Neuron (in vitro differentiated cells): ENCODE measurements at regions not wholly inside any gene's neighbourhood (a gene's known extent, or its start where the extent isn't known, plus 50 kb on each side); places are given as distances from the start of the nearest gene placed in this dataset.

Experiments used
- H2AFZ ChIP-seq: one replicate; pipeline ENCODE4 v1.6.1; 2013; ENCODE audit warnings: low read depth, mild to moderate bottlenecking, inconsistent platforms, low read length, moderate library complexity
- H3K27me3 ChIP-seq: one replicate; pipeline ENCODE4 v1.6.1; 2013; ENCODE audit warnings: low read length; ENCODE audit not compliant: insufficient read depth
- H3K36me3 ChIP-seq: one replicate; pipeline ENCODE4 v1.6.1; 2013; ENCODE audit warnings: low read length; ENCODE audit not compliant: insufficient read depth
- H3K4me1 ChIP-seq: one replicate; pipeline ENCODE4 v1.6.1; 2013; ENCODE audit warnings: low read length; ENCODE audit not compliant: insufficient read depth
- H3K4me3 ChIP-seq: 2 replicates; pipeline ENCODE4 v1.5.1; 2013; ENCODE audit warnings: mild to moderate bottlenecking, low read length, moderate library complexity
- H3K9me3 ChIP-seq: one replicate; pipeline ENCODE4 v1.6.1; 2013; ENCODE audit warnings: low read length

DNA sequence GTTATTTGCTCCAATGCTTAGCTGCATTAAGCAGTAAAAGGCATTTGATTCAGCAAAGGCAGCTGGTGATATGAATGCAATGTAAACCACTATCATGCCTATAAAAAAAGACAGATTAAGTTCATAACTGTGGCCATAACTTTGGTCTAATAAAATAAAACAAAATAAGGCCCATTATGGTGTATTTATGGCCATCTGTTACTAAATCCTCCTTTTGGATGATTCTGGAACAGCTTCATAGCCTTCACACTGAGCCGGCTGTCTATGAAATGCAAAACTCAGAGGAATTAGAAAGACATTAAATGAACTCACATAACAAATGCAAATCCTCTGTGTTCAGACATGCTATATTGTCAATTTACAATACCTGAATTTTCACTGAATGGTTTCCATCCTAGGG is 223.7 kb upstream of the FAT4 start:
- Histone ChIP-seq H3K9me3 (no peaks in the 10 kb centered on the region), H3K4me3 (no peak overlapping the region)

DNA sequence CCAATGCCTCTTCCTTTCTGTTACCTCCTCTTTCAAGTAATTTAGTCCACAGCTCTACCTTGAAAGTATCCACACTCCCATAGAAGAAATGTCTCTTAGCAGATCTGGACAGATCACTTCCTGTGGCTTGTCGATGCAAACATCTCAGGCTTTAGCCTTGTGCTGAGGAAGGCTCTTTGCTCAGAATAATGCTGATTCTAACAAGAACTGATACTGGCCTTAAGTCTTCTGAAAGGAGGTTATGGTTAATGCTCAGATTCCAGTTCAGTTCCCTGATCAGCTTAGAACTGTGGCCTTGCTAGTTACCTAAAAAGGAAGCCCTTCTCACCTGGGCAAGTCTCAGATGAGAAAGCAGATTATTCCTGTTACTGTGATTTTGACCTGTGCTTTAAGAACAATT is 230.1 kb upstream of the FAT4 start:
- no peak overlapping the region for H2AFZ ChIP-seq
- H3K4me1 ChIP-seq, result no peaks in the 10 kb centered on the region
- H3K36me3 ChIP-seq, result no peaks in the 10 kb centered on the region
- H3K4me3 ChIP-seq, result no peak overlapping the region
- no peaks in the 10 kb centered on the region for H3K27me3 ChIP-seq
- no peaks in the 10 kb centered on the region for H3K9me3 ChIP-seq

More for the DNA sequence above, 223.7 kb upstream of the FAT4 start:
- no peaks in the 10 kb centered on the region for H3K27me3 ChIP-seq
- peak overlapping the region; percentile 28 for H2AFZ ChIP-seq
- H3K4me1 ChIP-seq, result no peaks in the 10 kb centered on the region
- no peaks in the 10 kb centered on the region for H3K36me3 ChIP-seq

DNA sequence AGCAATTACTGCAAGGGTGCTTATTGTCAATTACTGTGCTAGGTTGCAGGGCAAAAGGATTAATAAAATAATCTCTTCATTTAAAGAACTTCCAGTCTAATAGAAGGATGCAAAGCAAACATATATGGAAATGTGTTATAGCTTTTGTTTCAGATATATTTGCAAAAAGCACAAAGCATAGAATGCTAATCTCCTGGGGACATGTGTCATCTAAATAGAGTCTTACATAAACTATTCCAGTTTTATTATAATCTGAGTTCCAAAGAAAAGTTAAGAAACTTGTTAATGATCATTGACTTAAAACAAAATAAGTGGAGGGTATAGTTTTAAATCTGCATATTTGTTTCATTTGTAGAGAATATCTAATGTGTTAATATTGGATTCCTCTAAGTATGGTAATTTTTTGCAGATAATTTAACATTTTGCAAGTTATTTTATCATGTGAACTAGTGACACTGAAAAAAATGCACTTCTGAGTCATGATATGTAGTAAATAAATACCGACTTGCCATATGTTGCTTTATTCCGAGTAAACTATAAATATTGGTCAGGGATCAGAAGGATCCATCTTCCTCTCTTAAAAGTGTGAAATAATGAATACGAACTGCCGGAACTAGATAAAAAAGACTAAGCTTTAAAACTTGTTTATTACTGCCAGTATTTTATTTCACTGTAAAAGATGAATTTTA is 231.9 kb upstream of the FAT4 start:
- Histone ChIP-seq H2AFZ (no peak overlapping the region), H3K9me3 (no peaks in the 10 kb centered on the region), H3K36me3 (no peaks in the 10 kb centered on the region), H3K27me3 (no peaks in the 10 kb centered on the region), H3K4me3 (no peak overlapping the region), H3K4me1 (no peaks in the 10 kb centered on the region)

DNA sequence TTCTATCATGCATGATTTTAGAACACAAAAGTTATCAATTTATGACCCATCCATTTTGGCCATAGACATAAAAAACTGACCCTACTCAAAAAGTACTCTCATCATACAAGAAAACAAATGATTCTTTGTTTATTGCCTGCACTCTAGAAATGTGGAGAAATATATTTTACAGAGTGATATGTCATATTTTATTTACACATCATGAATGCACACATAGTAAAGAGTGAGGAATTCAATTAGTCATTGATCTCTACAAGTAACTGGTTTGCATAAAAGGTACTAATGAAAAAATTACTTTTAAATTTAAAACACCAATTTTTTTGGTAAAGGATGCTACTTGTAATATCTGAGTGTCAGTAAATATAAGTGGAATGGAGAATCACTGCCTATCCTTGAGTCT is 242.5 kb upstream of the FAT4 start:
- no peak overlapping the region for H3K4me3 ChIP-seq
- no peaks in the 10 kb centered on the region for H3K36me3 ChIP-seq
- H2AFZ ChIP-seq, result no peak overlapping the region
- H3K4me1 ChIP-seq, result peaks cover 3% of the 10 kb centered on the region
- no peaks in the 10 kb centered on the region for H3K27me3 ChIP-seq
- no peaks in the 10 kb centered on the region for H3K9me3 ChIP-seq

DNA sequence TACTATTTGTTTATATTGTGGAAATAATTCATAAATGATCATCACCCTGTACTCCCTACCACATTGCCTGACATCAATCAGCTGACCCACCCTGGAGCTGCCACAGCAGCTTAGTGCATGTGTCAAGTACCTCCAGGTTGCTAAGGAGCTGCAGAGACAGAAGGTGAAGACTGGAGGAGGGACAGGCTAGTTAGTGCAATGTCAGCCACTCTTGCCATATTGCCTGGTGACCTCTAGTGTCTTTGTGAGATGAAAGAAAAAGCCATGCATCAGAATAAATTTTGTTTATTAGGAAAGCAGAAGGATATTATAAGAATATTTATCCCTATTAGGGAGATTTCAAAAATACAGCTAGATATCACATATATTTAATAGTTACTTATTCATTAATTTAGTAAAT is 243.9 kb upstream of the FAT4 start:
- no peaks in the 10 kb centered on the region for H3K36me3 ChIP-seq
- no peaks in the 10 kb centered on the region for H3K27me3 ChIP-seq
- no peak overlapping the region for H3K4me3 ChIP-seq
- peaks cover 3% of the 10 kb centered on the region for H3K4me1 ChIP-seq
- H2AFZ ChIP-seq, result no peak overlapping the region
- no peaks in the 10 kb centered on the region for H3K9me3 ChIP-seq

DNA sequence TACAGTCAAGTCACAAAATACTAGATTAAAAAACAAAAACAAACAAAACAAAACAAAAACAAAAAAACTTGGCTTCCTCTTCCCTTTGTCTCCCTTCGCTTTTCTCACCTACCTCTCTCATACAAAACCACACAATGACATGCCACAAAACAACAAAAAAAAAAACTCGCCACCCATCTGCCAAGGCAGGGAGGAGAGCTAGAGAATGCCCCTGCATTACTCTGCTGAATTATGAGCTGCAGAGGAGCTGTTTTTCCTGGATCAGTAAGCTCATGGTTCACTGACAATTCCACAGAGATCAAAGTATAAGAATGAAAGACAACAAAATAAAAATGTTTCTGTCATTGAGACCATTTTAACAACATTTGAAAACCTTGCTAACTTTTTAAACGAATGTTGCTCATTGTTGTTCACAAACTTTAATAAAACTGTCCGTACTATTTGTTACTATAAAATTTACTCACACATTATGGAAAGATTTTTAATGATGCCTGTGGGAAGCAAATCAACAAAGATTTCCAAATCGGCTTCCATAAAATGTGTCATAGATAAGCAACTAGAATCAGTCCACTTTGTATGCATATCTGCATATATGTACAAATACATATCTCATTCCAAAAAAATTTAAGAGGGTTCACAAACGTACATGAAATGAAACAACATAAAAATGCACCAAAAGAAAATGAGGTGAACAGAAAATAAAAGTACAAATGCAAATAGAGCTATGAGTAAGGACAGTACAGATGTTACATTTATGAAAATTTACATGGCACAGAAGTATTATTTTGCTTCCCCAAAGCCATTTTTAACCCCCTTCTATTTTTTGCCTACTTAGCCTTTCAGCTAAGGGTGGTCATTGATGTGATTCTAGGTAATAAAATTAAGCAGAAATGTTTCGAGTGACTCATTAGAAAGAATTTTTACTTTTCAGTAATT is 252.4 kb upstream of the FAT4 start:
- H2AFZ ChIP-seq, result no peak overlapping the region
- no peak overlapping the region for H3K4me3 ChIP-seq
- no peaks in the 10 kb centered on the region for H3K9me3 ChIP-seq
- peaks cover 3% of the 10 kb centered on the region for H3K4me1 ChIP-seq
- no peaks in the 10 kb centered on the region for H3K36me3 ChIP-seq
- H3K27me3 ChIP-seq, result no peaks in the 10 kb centered on the region

DNA sequence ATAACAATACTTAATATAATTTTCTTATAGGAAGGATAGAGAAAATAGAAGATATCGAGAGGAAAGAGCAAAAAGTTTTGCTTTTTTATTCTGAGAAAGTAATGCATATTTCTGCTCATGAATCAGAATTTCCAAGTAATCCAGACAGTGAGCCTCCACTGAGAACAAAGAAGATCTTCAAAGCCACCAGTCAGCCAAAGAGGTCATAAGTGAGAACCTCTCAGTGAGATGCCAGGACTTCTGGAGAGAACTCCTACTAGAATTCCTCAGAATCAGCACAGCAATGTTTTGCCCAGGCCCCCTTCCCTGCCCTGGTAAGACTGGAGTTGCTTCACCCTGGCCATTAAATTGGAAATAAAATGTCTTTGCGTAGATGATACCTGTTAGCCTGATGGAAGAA is 254.4 kb upstream of the FAT4 start:
- H3K4me1 ChIP-seq, result peaks cover 3% of the 10 kb centered on the region
- H3K27me3 ChIP-seq, result no peaks in the 10 kb centered on the region
- H3K36me3 ChIP-seq, result no peaks in the 10 kb centered on the region
- no peaks in the 10 kb centered on the region for H3K9me3 ChIP-seq
- no peak overlapping the region for H3K4me3 ChIP-seq
- H2AFZ ChIP-seq, result no peak overlapping the region

DNA sequence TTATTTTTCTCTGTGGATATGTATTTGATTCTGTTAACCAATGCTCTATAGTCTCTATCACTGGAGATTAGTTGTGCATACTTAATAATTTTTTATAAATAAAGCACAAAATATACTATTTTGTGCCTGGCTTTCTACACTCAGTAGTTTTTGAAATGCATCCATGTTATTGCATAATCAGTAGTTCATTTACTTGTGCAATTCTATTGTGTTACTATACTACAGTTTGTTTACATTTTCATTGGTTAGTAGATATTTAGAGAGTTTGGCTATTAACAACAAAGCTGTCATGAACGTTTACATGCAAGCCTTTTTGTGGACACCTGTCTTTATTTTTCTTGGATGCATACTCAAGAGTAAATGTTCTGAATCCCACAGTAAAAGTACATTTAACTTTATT is 265.0 kb upstream of the FAT4 start:
- no peak overlapping the region for H3K4me3 ChIP-seq
- no peaks in the 10 kb centered on the region for H3K4me1 ChIP-seq
- H3K36me3 ChIP-seq, result no peaks in the 10 kb centered on the region
- no peaks in the 10 kb centered on the region for H3K9me3 ChIP-seq
- no peaks in the 10 kb centered on the region for H3K27me3 ChIP-seq
- no peak overlapping the region for H2AFZ ChIP-seq

DNA sequence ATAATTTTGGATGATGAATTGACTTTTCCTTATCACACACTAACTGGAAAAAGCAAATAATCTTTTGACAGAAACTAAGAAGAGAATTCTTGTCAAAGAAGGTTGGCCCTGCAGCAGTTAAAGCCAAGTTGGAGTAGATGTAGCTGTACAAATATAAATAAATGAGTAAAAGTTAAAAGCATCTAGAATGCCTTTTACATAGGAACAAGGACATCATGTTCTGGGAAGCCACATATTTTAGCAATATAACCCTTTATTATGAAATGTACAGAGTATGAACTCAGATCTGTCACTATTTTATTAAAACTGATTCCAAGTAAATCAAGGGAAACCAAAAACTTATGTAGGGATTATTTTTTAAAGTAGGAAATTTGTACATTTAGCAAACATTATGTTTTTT is 269.4 kb upstream of the FAT4 start:
- Histone ChIP-seq H3K27me3 (no peaks in the 10 kb centered on the region), H3K4me3 (no peak overlapping the region), H2AFZ (no peak overlapping the region), H3K36me3 (no peaks in the 10 kb centered on the region), H3K9me3 (no peaks in the 10 kb centered on the region), H3K4me1 (peaks cover 12% of the 10 kb centered on the region)

DNA sequence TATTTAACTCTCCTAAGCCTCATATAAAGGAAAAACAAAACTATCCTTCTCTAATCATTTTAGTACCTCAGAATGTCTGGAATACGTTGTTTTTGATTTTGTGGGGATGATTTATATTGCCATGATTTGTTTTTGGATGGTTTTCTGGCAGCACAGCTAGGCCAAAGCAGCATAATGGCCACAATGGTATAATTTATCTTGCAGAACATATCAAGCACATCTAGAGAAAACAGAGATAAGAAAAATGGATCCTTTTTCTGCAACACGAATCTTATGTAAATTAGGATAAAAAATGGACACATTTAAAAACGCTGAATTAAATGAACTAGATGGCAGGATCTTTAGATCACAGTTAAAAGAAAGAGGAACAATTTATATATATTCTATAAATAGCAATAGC is 269.9 kb upstream of the FAT4 start:
- H2AFZ ChIP-seq, result no peak overlapping the region
- H3K9me3 ChIP-seq, result no peaks in the 10 kb centered on the region
- H3K27me3 ChIP-seq, result no peaks in the 10 kb centered on the region
- H3K36me3 ChIP-seq, result no peaks in the 10 kb centered on the region
- peaks cover 12% of the 10 kb centered on the region for H3K4me1 ChIP-seq
- no peak overlapping the region for H3K4me3 ChIP-seq

DNA sequence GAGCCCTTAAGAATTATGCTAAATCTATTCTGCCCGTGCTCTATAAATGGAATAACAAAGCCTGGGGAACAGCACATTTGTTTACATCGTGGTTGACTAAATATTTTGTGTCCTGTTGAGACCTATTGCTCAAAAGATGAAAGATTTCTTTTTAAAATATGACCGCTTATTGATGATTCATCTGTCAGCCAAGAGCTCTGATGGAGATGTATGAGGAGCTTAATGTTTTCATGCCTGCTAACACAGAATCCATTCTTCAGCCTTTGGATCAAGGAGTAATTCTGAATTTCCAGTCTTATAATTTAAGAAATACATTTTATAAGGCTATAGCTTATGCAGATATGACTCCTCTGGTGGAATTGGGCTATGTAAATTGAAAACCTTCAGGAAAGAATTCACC is 271.3 kb upstream of the FAT4 start:
- H3K4me3 ChIP-seq, result no peak overlapping the region
- H3K36me3 ChIP-seq, result no peaks in the 10 kb centered on the region
- peaks cover 12% of the 10 kb centered on the region for H3K4me1 ChIP-seq
- no peaks in the 10 kb centered on the region for H3K27me3 ChIP-seq
- H2AFZ ChIP-seq, result no peak overlapping the region
- H3K9me3 ChIP-seq, result no peaks in the 10 kb centered on the region

DNA sequence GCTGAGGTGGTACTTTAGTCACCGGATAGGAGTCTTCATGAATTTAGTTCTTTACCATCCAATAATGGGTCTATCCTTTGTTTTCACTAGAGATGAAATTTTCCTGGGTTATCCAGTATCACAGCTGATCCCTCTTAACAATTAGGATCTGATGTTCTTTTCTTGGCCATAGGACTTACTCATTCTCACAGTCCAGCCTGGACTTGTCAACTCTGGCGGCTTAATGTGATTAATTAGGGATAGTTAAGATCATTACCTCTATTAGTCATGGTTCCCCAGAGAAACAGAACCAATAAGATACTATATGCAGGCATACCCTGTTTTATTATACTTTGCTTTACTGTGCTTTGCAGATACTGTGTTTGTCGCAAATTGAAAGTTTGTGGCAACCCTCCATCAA is 272.7 kb upstream of the FAT4 start:
- Histone ChIP-seq H3K4me1 (peaks cover 12% of the 10 kb centered on the region), H3K4me3 (no peak overlapping the region), H3K36me3 (no peaks in the 10 kb centered on the region), H3K9me3 (no peaks in the 10 kb centered on the region), H2AFZ (no peak overlapping the region), H3K27me3 (no peaks in the 10 kb centered on the region)

DNA sequence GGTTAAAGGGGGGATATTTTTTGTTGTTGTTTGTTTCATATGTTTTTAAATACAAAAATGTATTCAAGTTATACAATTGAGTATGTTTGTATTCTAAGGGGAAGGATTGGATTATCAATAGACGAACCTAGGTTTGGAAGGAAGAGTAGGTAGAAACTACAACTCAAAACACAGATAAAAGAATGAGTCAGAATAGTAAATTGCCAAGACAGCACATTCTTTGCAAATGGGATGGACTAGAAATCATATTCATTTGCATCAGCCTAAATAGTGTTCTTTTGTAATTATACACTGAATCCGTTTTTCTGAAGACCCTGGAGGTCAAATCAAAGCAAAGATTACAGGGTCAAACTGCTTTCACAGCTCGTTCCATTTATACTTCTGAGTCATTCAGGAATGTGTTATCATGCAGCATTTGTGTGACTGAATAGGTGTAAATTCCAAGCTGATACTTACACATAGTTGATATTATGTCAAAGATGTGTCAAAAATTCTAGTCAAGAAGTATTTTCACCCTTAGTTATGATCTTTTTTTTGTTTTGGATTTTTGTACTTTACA is 273.3 kb upstream of the FAT4 start:
- peaks cover 12% of the 10 kb centered on the region for H3K4me1 ChIP-seq
- H3K4me3 ChIP-seq, result no peak overlapping the region

More for the DNA sequence above, 273.3 kb upstream of the FAT4 start:
- Histone ChIP-seq H3K9me3 (no peaks in the 10 kb centered on the region), H2AFZ (no peak overlapping the region), H3K36me3 (no peaks in the 10 kb centered on the region), H3K27me3 (no peaks in the 10 kb centered on the region)
